ENCODE measurements at regions not wholly inside any gene's neighbourhood (a gene's known extent, or its start where the extent isn't known, plus 50 kb on each side); places are given as distances from the start of the nearest gene placed in this dataset.

DNA sequence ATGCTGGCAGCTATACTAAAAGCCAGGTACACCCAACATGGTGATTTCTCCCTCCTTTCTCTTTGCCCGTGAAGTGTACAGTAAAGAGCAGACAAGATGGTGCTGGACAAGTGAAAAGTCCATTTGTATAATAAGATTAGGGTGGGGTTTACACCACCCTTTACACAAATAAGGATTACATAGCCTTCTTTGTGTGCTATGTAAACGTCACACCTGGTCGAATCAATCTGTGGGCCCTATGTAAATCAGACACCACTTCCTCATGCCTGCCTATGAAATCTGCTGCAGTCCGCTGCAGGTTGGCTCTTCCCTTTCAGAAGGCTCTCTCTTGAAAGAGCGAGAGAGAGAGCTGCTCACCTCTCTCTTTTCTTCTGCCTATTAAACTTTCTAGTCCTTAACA, 1054.3 kb upstream of the SLC39A10 start:
- peak in 1 of 2 donors; percentile 9 for DNase-seq
- no peak for TF ChIP-seq POLR2A (IDR thresholded peaks at IDR 0.05)
- TF ChIP-seq CTCF (IDR thresholded peaks at IDR 0.05): no peak
- TF ChIP-seq POLR2AphosphoS5 (IDR thresholded peaks at IDR 0.05): no peak
- whole genome bisulfite sequencing, 5 donors: 47 to 51% (median 51%) methylated on average over 5 of the region's 5 CpGs

GRCh38 chr2:194591192-194591591, 1065.8 kb upstream of the SLC39A10 start:
- Histone ChIP-seq H3K4me1 (no peaks in the 10 kb centered on the region), H3K27me3 (no peaks in the 10 kb centered on the region), H3K27ac (no peak overlapping the region), H3K4me3 (no peak overlapping the region), H3K36me3 (no peaks in the 10 kb centered on the region), H3K9me3 (peaks cover 0 to 8% (median 0%) of the 10 kb centered on the region in 4 donors)
- TF ChIP-seq POLR2A (IDR thresholded peaks at IDR 0.05) (no peak), EP300 (IDR thresholded peaks at IDR 0.05) (no peak), POLR2AphosphoS5 (IDR thresholded peaks at IDR 0.05) (no peak), CTCF (IDR thresholded peaks at IDR 0.05) (no peak)
- DNase-seq: no peak
- intact Hi-C loops (cut with DNase I; ENCODE audit: low total_unique reads): no loop called here
- WGBS, 5 donors: 38 to 67% (median 53%) methylated on average over 1 of the region's 1 CpG

More for the DNA sequence above, 1054.3 kb upstream of the SLC39A10 start:
- H3K9me3 ChIP-seq: peaks cover 0 to 30% (median 14%) of the 10 kb centered on the region in 4 donors
- H3K27me3 ChIP-seq: no peaks in the 10 kb centered on the region
- no peaks in the 10 kb centered on the region for H3K36me3 ChIP-seq
- intact Hi-C loops (cut with DNase I; ENCODE audit: low total_unique reads): no loop called here
- no peak overlapping the region for H3K4me3 ChIP-seq
- H3K27ac ChIP-seq: no peak overlapping the region
- no peaks in the 10 kb centered on the region for H3K4me1 ChIP-seq

DNA sequence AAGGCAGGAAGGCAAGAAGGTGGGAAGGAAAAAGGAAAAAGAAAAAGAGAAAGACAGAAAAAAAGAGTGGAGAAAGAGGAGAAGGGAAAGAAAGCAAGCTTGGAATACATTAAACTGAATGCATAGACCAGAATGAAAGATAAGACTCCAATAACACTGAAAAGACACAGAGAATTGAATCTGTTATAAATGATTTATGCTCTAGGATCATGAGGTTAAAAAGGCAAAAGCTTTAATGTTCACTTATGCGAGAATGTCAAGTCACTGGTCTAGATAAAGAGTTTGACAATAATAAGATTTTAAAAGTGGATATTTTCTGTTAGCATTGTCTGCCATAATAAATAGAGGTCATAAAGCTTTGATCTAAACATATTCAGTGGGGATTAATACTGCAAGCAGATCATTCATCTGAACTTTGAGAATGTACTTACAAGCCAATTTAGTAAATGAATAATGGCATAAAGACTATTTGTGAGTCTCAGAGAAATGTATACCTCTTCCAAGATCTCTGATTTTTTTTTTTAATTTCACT, 1069.2 kb upstream of the SLC39A10 start:
- Histone ChIP-seq H3K27ac (no peak overlapping the region), H3K27me3 (no peaks in the 10 kb centered on the region), H3K4me3 (no peak overlapping the region), H3K4me1 (no peaks in the 10 kb centered on the region), H3K36me3 (no peaks in the 10 kb centered on the region), H3K9me3 (no peaks in the 10 kb centered on the region)
- DNase-seq: no peak
- TF ChIP-seq CTCF (IDR thresholded peaks at IDR 0.05) (no peak), POLR2AphosphoS5 (IDR thresholded peaks at IDR 0.05) (no peak), POLR2A (IDR thresholded peaks at IDR 0.05) (no peak), EP300 (IDR thresholded peaks at IDR 0.05) (no peak)
- 30 to 47% (median 43%) methylated on average over 1 of the region's 1 CpG for WGBS, 5 donors
- intact Hi-C loops (cut with DNase I; ENCODE audit: low total_unique reads): no loop called here

DNA sequence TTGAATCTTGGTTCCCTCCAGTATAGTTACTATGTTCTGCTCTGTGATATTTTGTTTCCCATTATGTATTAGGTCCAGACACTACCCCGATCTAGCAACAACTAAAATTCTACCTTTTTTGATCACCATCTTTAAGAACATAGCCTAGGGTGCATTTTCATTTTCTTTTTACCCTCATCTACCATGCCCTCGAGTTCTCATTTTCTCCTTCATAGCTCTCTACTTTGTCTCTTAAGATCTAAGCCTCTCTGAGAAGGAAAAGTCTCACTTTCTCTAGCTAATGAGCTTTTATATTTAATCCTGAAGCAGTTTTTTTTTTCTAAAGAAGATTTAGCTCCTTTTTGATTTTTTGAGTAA, 1089.4 kb upstream of the SLC39A10 start:
- H3K27ac ChIP-seq: no peak overlapping the region
- DNase-seq: no peak
- H3K4me3 ChIP-seq: no peak overlapping the region
- H3K27me3 ChIP-seq: no peaks in the 10 kb centered on the region
- H3K9me3 ChIP-seq: no peaks in the 10 kb centered on the region
- H3K4me1 ChIP-seq: no peaks in the 10 kb centered on the region
- TF ChIP-seq CTCF (IDR thresholded peaks at IDR 0.05) (no peak), POLR2AphosphoS5 (IDR thresholded peaks at IDR 0.05) (no peak)
- H3K36me3 ChIP-seq: no peaks in the 10 kb centered on the region
- 74 to 87% (median 77%) methylated on average over 2 of the region's 2 CpGs for WGBS, 5 donors
- intact Hi-C loops (cut with DNase I; ENCODE audit: low total_unique reads): no loop called here

Data from stomach (tissue), 8 donors.